ENCODE measurements at regions not wholly inside any gene's neighbourhood (a gene's known extent, or its start where the extent isn't known, plus 50 kb on each side); places are given as distances from the start of the nearest gene placed in this dataset.
"Not testable (repeated sequence)": the region's sequence is repeated elsewhere in the genome, so short reads cannot be mapped to it uniquely, and the experiment has no call there.

GRCh38 chr18:4605212-4605611, 150.1 kb upstream of the DLGAP1 start:
- no peak for DNase-seq

- DNase-seq: no peak
Measured at GRCh38 chr18:4603955-4604354, 148.8 kb upstream of the DLGAP1 start.

GRCh38 chr18:4599312-4599711, 144.2 kb upstream of the DLGAP1 start:
- DNase-seq: no peak

GRCh38 chr18:4597301-4597700, 142.2 kb upstream of the DLGAP1 start:
- DNase-seq: no peak

- no peak for DNase-seq
Measured at GRCh38 chr18:4593895-4594294, 138.8 kb upstream of the DLGAP1 start.

- no peak for DNase-seq
Measured at GRCh38 chr18:4593459-4593858, 138.4 kb upstream of the DLGAP1 start.

- no peak for DNase-seq
Measured at GRCh38 chr18:4589056-4589800, 134.1 kb upstream of the DLGAP1 start.

- no peak for DNase-seq
Measured at GRCh38 chr18:4587204-4587603, 132.1 kb upstream of the DLGAP1 start.

- no peak for DNase-seq
Measured at GRCh38 chr18:4586731-4587130, 131.6 kb upstream of the DLGAP1 start.

- DNase-seq: no peak
Measured at GRCh38 chr18:4582431-4583335, 127.6 kb upstream of the DLGAP1 start.

- DNase-seq: no peak
Measured at GRCh38 chr18:4581966-4582365, 126.9 kb upstream of the DLGAP1 start.

GRCh38 chr18:4578449-4578848, 123.3 kb upstream of the DLGAP1 start:
- DNase-seq: no peak

- DNase-seq: no peak
Measured at GRCh38 chr18:4573735-4574134, 118.6 kb upstream of the DLGAP1 start.

- no peak for DNase-seq
Measured at GRCh38 chr18:4557502-4557901, 102.4 kb upstream of the DLGAP1 start.

GRCh38 chr18:4551001-4551360, 95.9 kb upstream of the DLGAP1 start:
- DNase-seq: no peak

GRCh38 chr18:4549164-4549872, 94.2 kb upstream of the DLGAP1 start:
- DNase-seq: no peak

- no peak for DNase-seq
Measured at GRCh38 chr18:4547126-4547525, 92.0 kb upstream of the DLGAP1 start.

GRCh38 chr18:4544142-4544541, 89.0 kb upstream of the DLGAP1 start:
- no peak for DNase-seq

GRCh38 chr18:4543711-4544110, 88.6 kb upstream of the DLGAP1 start:
- no peak for DNase-seq

- DNase-seq: no peak
Measured at GRCh38 chr18:4541588-4541987, 86.5 kb upstream of the DLGAP1 start.

GRCh38 chr18:4536447-4536846, 81.3 kb upstream of the DLGAP1 start:
- no peak for DNase-seq

GRCh38 chr18:4528405-4528804, 73.3 kb upstream of the DLGAP1 start:
- DNase-seq: no peak

GRCh38 chr18:4527826-4528225, 72.7 kb upstream of the DLGAP1 start:
- not testable (repeated sequence) for DNase-seq

GRCh38 chr18:4524096-4524495, 69.0 kb upstream of the DLGAP1 start:
- peak in 1 of 2 donors; percentile 0 for DNase-seq

Measured in CD4-positive, alpha-beta T cell treated with Interleukin-4 for 1 hour (primary cell).